ENCODE measurements at regions not wholly inside any gene's neighbourhood (a gene's known extent, or its start where the extent isn't known, plus 50 kb on each side); places are given as distances from the start of the nearest gene placed in this dataset.

- H3K4me3 ChIP-seq, result no peak overlapping the region
- 97% methylated on average over 5 of the region's 5 CpGs for WGBS
- TF ChIP-seq, protein P1, sequence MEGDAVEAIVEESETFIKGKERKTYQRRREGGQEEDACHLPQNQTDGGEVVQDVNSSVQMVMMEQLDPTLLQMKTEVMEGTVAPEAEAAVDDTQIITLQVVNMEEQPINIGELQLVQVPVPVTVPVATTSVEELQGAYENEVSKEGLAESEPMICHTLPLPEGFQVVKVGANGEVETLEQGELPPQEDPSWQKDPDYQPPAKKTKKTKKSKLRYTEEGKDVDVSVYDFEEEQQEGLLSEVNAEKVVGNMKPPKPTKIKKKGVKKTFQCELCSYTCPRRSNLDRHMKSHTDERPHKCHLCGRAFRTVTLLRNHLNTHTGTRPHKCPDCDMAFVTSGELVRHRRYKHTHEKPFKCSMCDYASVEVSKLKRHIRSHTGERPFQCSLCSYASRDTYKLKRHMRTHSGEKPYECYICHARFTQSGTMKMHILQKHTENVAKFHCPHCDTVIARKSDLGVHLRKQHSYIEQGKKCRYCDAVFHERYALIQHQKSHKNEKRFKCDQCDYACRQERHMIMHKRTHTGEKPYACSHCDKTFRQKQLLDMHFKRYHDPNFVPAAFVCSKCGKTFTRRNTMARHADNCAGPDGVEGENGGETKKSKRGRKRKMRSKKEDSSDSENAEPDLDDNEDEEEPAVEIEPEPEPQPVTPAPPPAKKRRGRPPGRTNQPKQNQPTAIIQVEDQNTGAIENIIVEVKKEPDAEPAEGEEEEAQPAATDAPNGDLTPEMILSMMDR (IDR thresholded peaks at IDR 0.05), result no peak
- TF ChIP-seq POLR2AphosphoS5 (IDR thresholded peaks at IDR 0.05) (no peak), POLR2A (IDR thresholded peaks at IDR 0.05) (no peak)
- H3K27me3 ChIP-seq (replicated peaks; ENCODE audit: insufficient read depth), result no peaks in the 10 kb centered on the region
- no peaks in the 10 kb centered on the region for H3K9me3 ChIP-seq
- no peaks in the 10 kb centered on the region for H3K36me3 ChIP-seq
- DNase-seq (ENCODE audit: low spot score), result no peak
- intact Hi-C loops (cut with DNase I), result no loop called here
- no peak overlapping the region for H3K27ac ChIP-seq
- no peaks in the 10 kb centered on the region for H3K4me1 ChIP-seq (replicated peaks)
Measured at GRCh38 chr4:112800001-112800400, 163.1 kb downstream of the LARP7 start.

- no peak for TF ChIP-seq POLR2AphosphoS5 (IDR thresholded peaks at IDR 0.05)
- H3K27ac ChIP-seq, result no peak overlapping the region
- no peak for DNase-seq (ENCODE audit: low spot score)
- no peak overlapping the region for H3K4me3 ChIP-seq
- H3K27me3 ChIP-seq (replicated peaks; ENCODE audit: insufficient read depth), result no peaks in the 10 kb centered on the region
- no peaks in the 10 kb centered on the region for H3K36me3 ChIP-seq
- H3K4me1 ChIP-seq (replicated peaks), result no peaks in the 10 kb centered on the region
- H3K9me3 ChIP-seq, result no peaks in the 10 kb centered on the region
- intact Hi-C loops (cut with DNase I), result no loop called here
Measured at GRCh38 chr4:112801341-112801740, 164.4 kb downstream of the LARP7 start.

- DNase-seq (ENCODE audit: low spot score), result no peak
- intact Hi-C loops (cut with DNase I), result no loop called here
- H3K9me3 ChIP-seq, result no peaks in the 10 kb centered on the region
- no peaks in the 10 kb centered on the region for H3K36me3 ChIP-seq
- H3K4me1 ChIP-seq (replicated peaks), result no peaks in the 10 kb centered on the region
- no peak overlapping the region for H3K4me3 ChIP-seq
- no peaks in the 10 kb centered on the region for H3K27me3 ChIP-seq (replicated peaks; ENCODE audit: insufficient read depth)
- H3K27ac ChIP-seq, result no peak overlapping the region
- no peak for TF ChIP-seq POLR2AphosphoS5 (IDR thresholded peaks at IDR 0.05)
- no peak for TF ChIP-seq POLR2A (IDR thresholded peaks at IDR 0.05)
- TF ChIP-seq, protein P1 (IDR thresholded peaks at IDR 0.05), result no peak
- WGBS, result 78% methylated on average over 6 of the region's 6 CpGs
Measured at GRCh38 chr4:112802780-112803179, 165.8 kb downstream of the LARP7 start.

GRCh38 chr4:112807083-112807482, 170.1 kb downstream of the LARP7 start:
- TF ChIP-seq POLR2A (IDR thresholded peaks at IDR 0.05) (no peak), POLR2AphosphoS5 (IDR thresholded peaks at IDR 0.05) (no peak)
- TF ChIP-seq, protein P1 (IDR thresholded peaks at IDR 0.05), result no peak
- intact Hi-C loops (cut with DNase I), result no loop called here
- DNase-seq (ENCODE audit: low spot score), result no peak
- H3K36me3 ChIP-seq, result no peaks in the 10 kb centered on the region
- H3K4me3 ChIP-seq, result no peak overlapping the region
- no peaks in the 10 kb centered on the region for H3K9me3 ChIP-seq
- H3K27ac ChIP-seq, result no peak overlapping the region
- 76% methylated on average over 2 of the region's 2 CpGs for WGBS
- no peaks in the 10 kb centered on the region for H3K4me1 ChIP-seq (replicated peaks)
- H3K27me3 ChIP-seq (replicated peaks; ENCODE audit: insufficient read depth), result no peaks in the 10 kb centered on the region

GRCh38 chr4:112808001-112808400, 171.1 kb downstream of the LARP7 start:
- 53% methylated on average over 1 of the region's 1 CpG for WGBS
- TF ChIP-seq POLR2AphosphoS5 (IDR thresholded peaks at IDR 0.05) (no peak), POLR2A (IDR thresholded peaks at IDR 0.05) (no peak)
- TF ChIP-seq, protein P1 (IDR thresholded peaks at IDR 0.05), result no peak
- no peaks in the 10 kb centered on the region for H3K36me3 ChIP-seq
- intact Hi-C loops (cut with DNase I), result no loop called here
- no peak overlapping the region for H3K27ac ChIP-seq
- no peak for DNase-seq (ENCODE audit: low spot score)
- H3K4me1 ChIP-seq (replicated peaks), result no peaks in the 10 kb centered on the region
- H3K4me3 ChIP-seq, result no peak overlapping the region
- no peaks in the 10 kb centered on the region for H3K9me3 ChIP-seq
- no peaks in the 10 kb centered on the region for H3K27me3 ChIP-seq (replicated peaks; ENCODE audit: insufficient read depth)

Measured in prostate gland (tissue), 2 donors.